RPMI8226 (cell line): ENCODE measurements at regions not wholly inside any gene's neighbourhood (a gene's known extent, or its start where the extent isn't known, plus 50 kb on each side); places are given as distances from the start of the nearest gene placed in this dataset.
"Not testable (repeated sequence)": the region's sequence is repeated elsewhere in the genome, so short reads cannot be mapped to it uniquely, and the experiment has no call there.

Source experiments
- DNase-seq: peaks from one replicate; pipeline ENCODE4 v3.0.0-alpha.2; 2015

- no peak for DNase-seq
Observed at GRCh38 chr21:43286196-43286595, 117.4 kb downstream of the CRYAA start.

GRCh38 chr21:43284700-43285099 is 115.9 kb downstream of the CRYAA start:
- no peak for DNase-seq

DNA sequence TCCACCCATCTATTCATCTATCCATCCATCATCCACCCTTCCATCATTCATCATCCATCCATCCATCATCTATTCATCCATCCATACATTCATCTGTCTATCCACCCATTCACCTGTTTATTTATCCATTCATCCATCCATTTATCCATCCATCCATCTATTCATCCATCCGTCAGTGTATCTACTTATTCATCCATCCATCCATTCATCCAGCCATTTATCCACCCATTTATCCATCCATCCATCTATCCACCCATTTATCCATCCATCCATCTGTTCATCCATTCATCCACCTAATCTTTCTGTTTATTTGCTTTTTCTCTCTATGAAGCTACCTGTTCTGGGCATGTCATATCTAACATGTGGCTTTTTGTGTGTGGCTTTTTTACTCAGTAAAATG is 115.4 kb downstream of the CRYAA start:
- no peak for DNase-seq

DNA sequence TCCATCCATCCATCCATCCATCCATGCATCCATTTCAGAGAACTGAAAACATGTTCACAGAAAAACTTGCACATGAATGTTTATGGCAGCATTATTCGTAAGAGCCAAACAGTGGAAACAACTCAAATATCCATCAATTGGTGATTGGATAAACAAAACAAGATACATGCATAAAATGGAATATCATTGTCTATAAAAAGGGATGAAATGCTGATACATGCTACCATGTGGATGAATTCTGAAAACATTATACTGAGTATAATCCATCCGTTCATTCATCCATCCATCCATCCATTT is 115.1 kb downstream of the CRYAA start:
- not testable (repeated sequence) for DNase-seq

GRCh38 chr21:43283136-43283924 is 114.5 kb downstream of the CRYAA start:
- DNase-seq: peak; percentile 73

DNA sequence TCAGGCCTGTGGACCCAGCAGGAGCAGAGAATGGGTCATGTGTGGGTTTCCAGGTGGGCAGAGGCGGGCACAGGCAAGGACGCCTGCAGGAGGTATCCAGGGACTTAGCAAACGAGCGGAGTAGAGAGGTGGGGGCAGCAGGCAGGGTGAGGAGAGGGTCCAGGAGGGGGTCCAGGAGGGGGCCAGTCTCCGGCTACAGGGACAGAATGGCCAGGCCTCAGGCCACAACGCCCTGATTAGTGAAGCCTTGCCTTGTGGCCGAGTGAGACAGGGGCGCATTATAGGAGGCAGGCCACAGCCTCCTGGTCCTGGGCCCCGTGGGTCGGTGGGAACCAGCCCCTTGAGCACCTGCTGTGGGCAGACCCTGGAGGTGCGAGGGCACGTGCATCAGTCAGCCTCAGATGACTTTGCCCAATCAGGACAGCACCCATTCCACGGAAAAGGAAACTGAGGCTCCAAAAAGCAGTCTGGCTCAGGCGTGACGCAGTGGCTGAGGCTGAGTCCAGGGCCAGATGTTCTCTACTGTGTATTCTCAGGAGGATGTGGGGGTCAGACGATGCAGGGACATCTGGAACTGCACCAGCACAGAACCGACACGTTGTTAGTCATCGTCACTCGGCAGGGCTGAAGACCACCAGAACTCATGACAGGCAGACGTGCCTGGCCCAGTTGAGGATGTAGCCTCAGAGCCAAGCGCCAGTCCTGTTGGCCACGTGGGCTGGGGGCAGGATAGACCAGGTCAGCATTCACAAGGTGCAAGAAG is 113.7 kb downstream of the CRYAA start:
- no peak for DNase-seq

- DNase-seq: no peak
Observed at GRCh38 chr21:43281661-43282357, 113.0 kb downstream of the CRYAA start.

DNA sequence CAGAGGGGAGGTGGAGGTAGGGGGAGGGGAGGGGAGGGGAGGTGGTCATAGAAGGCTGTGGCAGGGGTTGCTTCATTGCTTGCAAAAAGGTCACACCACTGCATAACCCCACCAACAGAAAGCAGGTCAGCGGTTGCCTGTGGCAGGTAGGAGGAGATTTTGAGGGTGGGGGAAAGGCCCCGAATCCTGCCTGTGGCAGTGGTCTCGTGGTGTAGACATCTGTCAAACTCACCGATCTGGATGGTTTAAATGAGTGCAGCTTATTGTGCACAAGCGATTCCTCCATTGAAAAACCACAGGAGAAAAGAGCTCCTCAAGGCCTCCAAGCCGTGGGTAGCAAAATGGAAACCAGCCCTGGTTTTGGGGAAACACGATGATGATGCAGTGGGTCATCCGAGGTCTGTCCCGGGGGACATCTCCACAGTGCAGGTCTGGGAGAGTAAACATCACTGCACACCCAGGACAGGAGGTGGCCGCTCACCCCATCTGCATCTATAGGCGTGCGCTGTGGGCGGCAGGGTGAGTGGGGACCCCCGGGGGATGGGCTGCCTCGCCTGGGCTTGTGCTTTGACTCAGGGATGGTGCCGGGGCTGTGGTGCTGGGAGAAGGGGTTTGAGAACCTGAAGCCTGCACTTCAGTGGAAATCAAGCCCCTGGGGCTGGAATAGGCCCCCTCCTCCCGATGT is 112.3 kb downstream of the CRYAA start:
- no peak for DNase-seq

GRCh38 chr21:43279578-43279894 is 110.7 kb downstream of the CRYAA start:
- no peak for DNase-seq

- DNase-seq: no peak
Observed at GRCh38 chr21:43278766-43279577, 110.2 kb downstream of the CRYAA start.

DNA sequence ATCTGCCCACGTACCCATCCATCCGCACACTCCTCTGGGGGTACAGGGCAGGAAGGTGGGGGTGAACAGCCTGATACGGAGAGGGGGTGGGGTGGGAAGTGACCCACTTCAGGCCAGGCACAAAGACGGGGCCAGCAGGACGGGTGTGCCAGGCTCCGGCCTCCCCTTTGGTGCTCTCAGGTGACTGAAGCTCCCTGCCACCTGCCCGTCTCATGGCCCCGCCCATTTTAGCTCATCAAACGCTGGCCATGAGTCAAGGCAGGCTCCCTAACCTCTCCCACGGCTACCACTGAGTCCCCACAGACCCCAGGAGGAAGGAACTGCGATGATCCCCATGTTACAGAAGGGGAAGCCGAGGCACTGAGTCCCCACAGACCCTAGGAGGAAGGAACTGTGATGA is 109.6 kb downstream of the CRYAA start:
- no peak for DNase-seq

GRCh38 chr21:43277481-43278351 is 108.9 kb downstream of the CRYAA start:
- DNase-seq: no peak

DNA sequence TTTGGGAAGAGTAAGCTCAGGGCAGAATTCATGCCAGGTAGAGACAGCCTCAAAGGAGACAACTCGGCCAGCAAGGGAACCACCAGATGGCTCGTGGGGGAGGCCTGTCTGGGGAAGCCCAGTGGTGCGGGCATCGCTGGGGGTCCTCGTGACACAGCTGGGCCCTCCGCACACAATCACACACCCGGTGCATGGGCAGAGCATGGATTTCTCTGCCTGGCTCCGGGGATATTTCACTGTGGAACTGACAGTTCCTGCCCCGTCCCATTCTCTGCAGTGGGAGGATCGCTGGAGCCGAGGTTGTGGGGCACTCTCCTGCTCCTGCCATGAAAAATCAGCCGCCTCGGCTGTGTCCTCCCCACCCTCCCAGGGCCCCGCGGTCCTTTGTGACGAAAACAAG is 108.0 kb downstream of the CRYAA start:
- no peak for DNase-seq

GRCh38 chr21:43275421-43276211 is 106.8 kb downstream of the CRYAA start:
- no peak for DNase-seq

DNA sequence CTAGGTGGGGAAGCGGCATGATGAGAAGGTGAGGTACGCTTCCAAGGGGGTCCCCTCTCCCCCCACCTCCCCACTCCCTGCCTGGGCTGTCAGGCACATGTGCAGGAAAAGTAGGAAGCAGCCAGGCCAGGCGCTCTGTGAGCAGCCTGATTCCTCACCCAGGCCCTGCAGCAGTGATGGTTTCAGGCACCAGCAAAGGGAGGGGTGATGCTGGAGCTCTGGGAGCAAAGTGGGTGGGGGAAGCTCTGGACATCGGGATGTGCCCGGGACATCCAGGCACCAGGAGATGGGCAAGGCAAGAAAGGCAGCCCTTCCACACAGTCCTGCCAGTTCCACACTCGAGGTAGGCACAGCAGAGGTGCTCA is 106.1 kb downstream of the CRYAA start:
- no peak for DNase-seq

- DNase-seq: no peak
Observed at GRCh38 chr21:43274022-43274945, 105.5 kb downstream of the CRYAA start.

DNA sequence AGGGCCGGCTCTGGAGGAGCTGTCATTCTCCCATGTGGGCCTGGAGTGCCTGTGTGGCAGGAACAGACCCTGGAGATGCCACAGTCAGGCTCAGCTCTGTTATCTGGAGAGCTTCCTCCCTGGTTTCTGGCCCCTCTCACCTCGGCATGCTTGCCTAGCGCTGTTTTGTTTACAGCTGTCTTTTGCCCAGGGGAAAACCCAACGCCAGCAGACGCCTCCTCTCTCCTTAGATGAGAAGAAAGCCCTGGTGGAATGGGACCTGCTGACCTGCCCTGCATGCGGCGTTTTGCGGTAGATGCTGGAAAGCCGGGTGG is 104.9 kb downstream of the CRYAA start:
- no peak for DNase-seq

DNA sequence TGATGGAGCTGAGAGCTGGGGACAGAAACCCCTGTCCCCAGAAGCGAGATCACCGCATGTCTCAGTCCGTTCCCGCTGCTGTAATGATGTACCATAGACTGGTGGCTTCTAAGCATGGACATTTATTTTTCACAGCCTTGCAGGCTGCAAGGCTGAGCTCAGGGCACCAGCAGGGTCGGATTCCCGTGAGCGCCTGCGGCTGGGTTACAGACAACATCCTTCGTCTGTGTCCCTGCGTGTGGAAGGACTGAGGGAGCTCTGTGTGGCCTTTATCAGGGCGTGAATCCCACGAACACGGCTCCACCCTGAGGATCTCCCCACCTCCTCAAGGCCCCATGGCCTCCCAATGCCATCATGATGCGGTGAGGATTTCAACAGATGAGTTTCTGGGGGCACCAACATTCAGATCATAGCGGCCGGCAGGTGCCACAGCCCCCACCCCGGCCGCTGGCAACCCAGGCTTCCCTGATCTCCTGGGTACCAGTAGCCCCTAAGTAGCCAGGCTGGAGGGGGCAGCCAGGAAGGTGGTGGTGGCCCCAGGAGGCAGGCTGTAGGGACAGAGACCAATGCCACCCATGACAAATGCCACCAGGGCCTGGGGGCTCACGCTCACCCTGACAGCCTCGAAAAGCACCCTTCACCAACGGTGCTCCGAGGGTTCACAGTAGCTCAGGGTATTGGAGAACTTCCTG is 104.4 kb downstream of the CRYAA start:
- DNase-seq: no peak

- DNase-seq: no peak
Observed at GRCh38 chr21:43272591-43272990, 103.8 kb downstream of the CRYAA start.
